ENCODE measurements at regions not wholly inside any gene's neighbourhood (a gene's known extent, or its start where the extent isn't known, plus 50 kb on each side); places are given as distances from the start of the nearest gene placed in this dataset.
"Not testable (repeated sequence)": the region's sequence is repeated elsewhere in the genome, so short reads cannot be mapped to it uniquely, and the experiment has no call there.

GRCh38 chr7:29641651-29642050 is 78.0 kb downstream of the PRR15 start:
- no peak for DNase-seq
- TF ChIP-seq GATA1 (IDR thresholded peaks at IDR 0.05; ENCODE audit: low read depth, low read length) (no peak), POLR2A (IDR thresholded peaks at IDR 0.05; ENCODE audit: low read length) (no peak)

GRCh38 chr7:29642494-29643155 is 79.0 kb downstream of the PRR15 start:
- no peak for DNase-seq
- TF ChIP-seq GATA1 (IDR thresholded peaks at IDR 0.05; ENCODE audit: low read depth, low read length): no peak
- TF ChIP-seq POLR2A (IDR thresholded peaks at IDR 0.05; ENCODE audit: low read length): no peak

GRCh38 chr7:29646116-29646515 is 82.5 kb downstream of the PRR15 start:
- not testable (repeated sequence) for DNase-seq

DNA sequence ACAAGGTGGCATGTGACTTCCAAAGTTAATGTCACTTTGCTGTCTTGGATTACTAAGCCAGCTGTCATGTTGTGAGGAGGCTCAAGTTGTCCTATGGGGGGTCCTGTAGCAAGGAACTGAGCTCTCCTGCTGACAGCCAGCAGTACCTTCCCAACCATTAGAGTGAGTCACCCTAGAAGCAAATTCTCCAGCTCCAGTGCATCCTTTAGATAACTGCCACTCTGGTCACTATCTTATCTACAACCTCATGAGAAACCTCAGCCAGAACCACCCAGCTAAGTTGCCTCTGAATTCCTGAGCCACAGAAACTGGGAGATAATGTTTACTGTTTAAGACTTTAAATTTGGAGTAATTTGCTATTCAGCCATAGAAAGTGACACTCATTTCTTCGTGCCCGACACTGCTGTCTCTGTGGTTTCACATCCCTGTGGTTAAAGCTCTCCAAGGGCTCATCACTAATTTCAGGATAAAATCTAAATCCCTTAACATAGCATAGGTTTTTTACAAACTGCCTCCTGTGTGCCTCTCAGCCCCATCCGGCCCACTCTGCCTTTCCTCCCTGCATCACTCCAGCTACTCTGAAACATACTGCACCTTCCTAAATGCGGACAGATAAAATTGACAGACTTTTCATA is 83.5 kb downstream of the PRR15 start:
- DNase-seq: peak; percentile 68 to 77
- no peak for TF ChIP-seq GATA1 (IDR thresholded peaks at IDR 0.05; ENCODE audit: low read depth, low read length)
- TF ChIP-seq POLR2A (IDR thresholded peaks at IDR 0.05; ENCODE audit: low read length): no peak

DNA sequence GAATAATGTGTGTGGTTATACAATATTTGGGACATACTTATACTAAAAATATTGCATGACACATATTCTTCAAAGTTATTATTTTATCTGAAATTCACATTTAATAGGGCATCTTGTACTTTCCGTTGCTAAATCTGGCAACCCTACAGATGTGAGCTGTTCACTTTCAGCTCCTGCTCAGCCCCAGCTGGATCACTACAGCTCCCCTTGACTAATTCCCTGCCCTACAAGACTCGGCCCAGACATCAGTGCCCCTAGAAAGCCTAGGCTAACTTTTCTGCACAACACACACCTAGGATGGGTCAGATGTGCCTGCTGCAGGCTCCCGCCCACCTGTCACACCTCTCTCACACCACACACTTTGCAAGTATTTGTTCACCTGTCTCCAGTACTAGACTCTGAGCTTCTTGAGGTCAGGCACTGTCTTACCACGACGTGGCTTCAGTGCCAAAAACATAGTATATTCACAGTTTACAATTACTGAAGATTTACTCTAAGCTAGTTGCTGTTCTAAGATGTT is 84.1 kb downstream of the PRR15 start:
- DNase-seq: peak in 1 of 2 experiments; percentile 19

DNA sequence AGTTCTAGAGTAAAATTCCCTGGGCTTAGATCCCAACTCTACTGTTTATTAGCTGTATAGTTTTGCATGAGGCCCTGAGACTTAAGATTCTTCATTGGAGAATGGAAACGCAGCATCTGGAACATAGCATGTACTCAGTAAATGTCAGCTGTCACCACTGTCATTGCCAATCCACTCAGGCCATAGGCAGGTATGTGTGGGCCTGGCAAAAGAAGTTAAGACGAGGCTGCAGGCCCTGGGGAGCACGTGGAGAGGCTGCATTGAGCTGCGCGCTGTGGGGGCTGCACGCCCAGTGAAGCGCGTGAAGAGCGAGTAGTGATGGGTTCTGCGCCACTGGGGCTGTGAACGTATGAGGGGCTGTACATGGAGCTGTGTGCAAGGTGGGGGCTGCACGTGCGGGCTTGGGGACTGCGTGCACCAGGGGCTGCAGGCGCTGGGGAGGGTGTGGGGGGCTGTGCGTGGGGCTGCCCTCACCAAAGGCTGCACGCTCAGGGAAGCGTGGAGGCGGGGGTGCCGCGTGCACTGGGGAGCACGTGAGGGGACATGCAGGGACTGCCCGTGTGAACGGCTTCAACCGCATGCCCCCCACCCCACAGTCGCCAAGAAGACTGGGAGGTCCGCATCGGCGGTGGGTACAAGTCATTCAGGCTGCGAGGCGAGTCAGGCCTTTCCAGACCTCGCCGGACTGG is 85.5 kb downstream of the PRR15 start:
- TF ChIP-seq GATA1 (IDR thresholded peaks at IDR 0.05; ENCODE audit: low read depth, low read length): no peak
- no peak for TF ChIP-seq POLR2A (IDR thresholded peaks at IDR 0.05; ENCODE audit: low read length)

GRCh38 chr7:29649876-29650275 is 86.2 kb downstream of the PRR15 start:
- no peak for TF ChIP-seq POLR2A (IDR thresholded peaks at IDR 0.05; ENCODE audit: low read length)
- no peak for DNase-seq

More for the DNA sequence above, 85.5 kb downstream of the PRR15 start:
- no peak for DNase-seq

DNA sequence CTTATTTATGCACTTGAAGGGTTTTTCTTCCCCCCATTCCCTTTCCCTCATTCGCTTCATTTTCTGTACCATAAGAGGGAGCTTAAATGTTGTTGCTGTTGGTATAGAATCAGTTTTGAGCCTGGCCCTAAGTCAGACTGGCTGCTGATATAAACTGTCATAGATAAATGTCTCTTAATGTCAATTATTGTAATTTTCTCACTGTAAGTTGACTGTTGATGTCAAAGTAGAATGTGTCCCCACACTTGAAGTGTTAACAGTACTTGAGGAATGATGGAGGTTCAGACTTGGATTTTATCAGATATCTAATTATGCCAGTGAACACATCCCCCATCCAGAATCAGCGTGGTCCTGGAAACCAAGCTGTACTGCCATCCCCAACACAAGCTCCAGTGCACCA is 87.8 kb downstream of the PRR15 start:
- DNase-seq: no peak
- no peak for TF ChIP-seq POLR2A (IDR thresholded peaks at IDR 0.05; ENCODE audit: low read length)
- TF ChIP-seq GATA1 (IDR thresholded peaks at IDR 0.05; ENCODE audit: low read depth, low read length): no peak

GRCh38 chr7:29652556-29652955 is 88.9 kb downstream of the PRR15 start:
- no peak for DNase-seq
- TF ChIP-seq POLR2A (IDR thresholded peaks at IDR 0.05; ENCODE audit: low read length) (no peak), GATA1 (IDR thresholded peaks at IDR 0.05; ENCODE audit: low read depth, low read length) (no peak)

- not testable (repeated sequence) for DNase-seq
Measured at GRCh38 chr7:29654340-29654739, 90.7 kb downstream of the PRR15 start.

DNA sequence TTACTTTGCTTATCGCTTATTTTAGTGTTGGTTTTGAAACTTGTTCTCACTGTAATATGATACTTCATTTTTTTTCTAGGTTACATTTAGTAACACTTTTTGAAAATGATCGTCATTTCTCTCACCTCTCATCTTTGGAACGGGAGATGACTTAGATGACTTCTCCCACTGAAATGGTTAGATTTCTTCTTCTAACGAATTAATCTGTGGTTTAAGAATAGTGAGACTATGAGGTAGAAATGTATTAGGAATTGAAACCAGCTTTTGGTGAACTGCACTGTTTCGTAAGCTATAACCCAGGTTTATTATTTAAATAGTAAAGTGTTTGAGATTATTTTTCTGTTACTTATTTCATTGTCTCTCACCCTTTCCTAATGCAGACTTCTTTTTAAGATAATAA is 93.7 kb downstream of the PRR15 start:
- TF ChIP-seq POLR2A (IDR thresholded peaks at IDR 0.05; ENCODE audit: low read length) (no peak), GATA1 (IDR thresholded peaks at IDR 0.05; ENCODE audit: low read depth, low read length) (no peak)
- DNase-seq: no peak

DNA sequence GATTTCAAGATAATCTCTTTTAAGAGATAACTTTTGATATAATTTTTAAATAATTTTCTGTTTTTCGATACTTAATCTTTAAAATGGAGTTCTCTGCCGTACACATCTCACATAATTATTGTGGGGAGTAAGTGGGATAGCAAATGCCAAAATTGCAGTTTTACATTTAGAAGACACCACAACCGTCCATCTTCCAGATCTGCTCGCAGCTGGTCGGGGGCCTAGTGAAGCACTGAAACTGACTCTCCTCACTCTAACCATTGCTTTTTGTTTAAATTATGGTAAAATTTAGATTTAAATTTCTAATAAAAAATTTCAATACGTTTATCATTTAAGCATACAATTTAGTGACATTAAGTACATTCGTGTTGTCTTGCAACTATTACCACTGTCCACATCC is 94.2 kb downstream of the PRR15 start:
- DNase-seq: no peak
- TF ChIP-seq POLR2A (IDR thresholded peaks at IDR 0.05; ENCODE audit: low read length): no peak
- no peak for TF ChIP-seq GATA1 (IDR thresholded peaks at IDR 0.05; ENCODE audit: low read depth, low read length)

GRCh38 chr7:29659213-29659612 is 95.6 kb downstream of the PRR15 start:
- DNase-seq: not testable (repeated sequence)

- DNase-seq: not testable (repeated sequence)
Measured at GRCh38 chr7:29662899-29663298, 99.3 kb downstream of the PRR15 start.

- not testable (repeated sequence) for DNase-seq
Measured at GRCh38 chr7:29664999-29665398, 101.4 kb downstream of the PRR15 start.

DNA sequence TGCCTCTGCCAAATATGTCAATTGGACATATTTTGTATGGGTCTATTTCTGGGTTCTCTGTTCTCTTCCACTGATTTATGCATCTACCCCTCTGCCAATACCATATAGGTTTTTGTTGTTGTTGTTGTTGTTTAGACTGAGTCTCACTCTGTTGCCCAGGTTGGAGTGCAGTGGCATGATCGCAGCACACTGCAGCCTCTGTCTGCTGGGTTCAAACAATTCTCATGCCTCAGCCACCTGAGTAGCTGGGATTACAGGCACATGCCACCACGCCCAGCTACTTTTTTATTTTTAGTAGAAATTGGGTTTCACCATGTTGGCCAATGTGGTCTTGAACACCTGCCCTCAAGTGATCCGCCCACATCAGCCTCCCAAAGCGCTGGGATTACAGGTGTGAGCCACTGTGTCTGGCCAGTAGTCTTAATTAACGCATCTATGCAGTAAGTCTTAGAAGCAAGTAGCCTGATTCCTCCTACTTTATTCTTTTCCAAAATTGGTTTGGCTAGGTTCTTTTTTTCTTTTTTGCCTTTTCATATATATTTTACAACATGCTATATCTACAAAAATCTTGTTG is 103.5 kb downstream of the PRR15 start:
- not testable (repeated sequence) for DNase-seq

- not testable (repeated sequence) for DNase-seq
Measured at GRCh38 chr7:29671286-29671685, 107.7 kb downstream of the PRR15 start.

DNA sequence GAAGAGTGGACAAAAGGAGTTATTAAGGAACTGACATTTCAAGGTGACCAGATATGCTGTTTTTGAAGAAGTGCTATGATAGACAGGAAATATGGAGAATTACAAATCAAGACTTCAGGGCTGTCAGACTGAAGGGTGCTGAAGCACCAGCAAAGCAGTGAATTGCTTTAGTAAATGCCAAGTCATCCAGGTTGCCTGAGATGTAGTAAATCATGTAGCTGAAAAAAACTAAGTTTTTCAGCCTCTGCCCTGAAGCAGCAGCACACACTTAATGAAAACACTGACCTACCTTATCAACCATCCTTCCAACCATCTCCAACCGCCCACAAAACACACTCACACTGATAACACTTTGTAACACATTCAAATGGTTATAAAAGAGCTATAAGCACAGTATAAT is 110.0 kb downstream of the PRR15 start:
- DNase-seq: peak; percentile 41 to 54

- not testable (repeated sequence) for DNase-seq
Measured at GRCh38 chr7:29674626-29675025, 111.0 kb downstream of the PRR15 start.

DNA sequence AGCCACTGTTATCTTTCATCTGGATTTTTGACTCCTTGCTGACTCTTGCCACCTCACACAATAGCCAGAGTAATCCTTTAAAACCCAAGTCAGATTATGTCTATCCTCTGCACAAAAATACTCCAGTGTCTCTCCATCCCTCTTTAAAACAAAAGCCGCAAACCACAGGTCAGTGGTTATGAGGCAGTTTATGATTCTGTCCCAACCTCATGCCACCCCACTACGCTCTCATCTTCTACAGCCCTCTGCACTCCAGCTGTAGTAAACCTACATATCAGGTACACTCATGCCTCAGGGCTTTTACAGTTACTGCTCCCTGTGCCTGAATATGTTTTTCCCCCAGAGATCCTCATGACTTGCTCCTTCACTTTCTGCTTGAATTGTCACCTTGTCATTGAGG is 113.6 kb downstream of the PRR15 start:
- not testable (repeated sequence) for DNase-seq

- DNase-seq: not testable (repeated sequence)
Measured at GRCh38 chr7:29679963-29680362, 116.3 kb downstream of the PRR15 start.

Measured in erythroblast (primary cell).